ENCODE measurements at regions not wholly inside any gene's neighbourhood (a gene's known extent, or its start where the extent isn't known, plus 50 kb on each side); places are given as distances from the start of the nearest gene placed in this dataset.

- TF ChIP-seq CTCF (IDR thresholded peaks at IDR 0.05; ENCODE audit: borderline replicate concordance, insufficient read depth, low read depth, low read length) = no peak
- H3K4me3 ChIP-seq (ENCODE audit: low read depth, low read length) = no peak overlapping the region
Observed at GRCh38 chr13:73870036-73870741, 264.0 kb downstream of the KLF12 start.

GRCh38 chr13:73865027-73865426 is 269.2 kb downstream of the KLF12 start:
- H3K4me3 ChIP-seq (ENCODE audit: low read depth, low read length) = no peak overlapping the region
- TF ChIP-seq CTCF (IDR thresholded peaks at IDR 0.05; ENCODE audit: borderline replicate concordance, insufficient read depth, low read depth, low read length) = no peak

DNA sequence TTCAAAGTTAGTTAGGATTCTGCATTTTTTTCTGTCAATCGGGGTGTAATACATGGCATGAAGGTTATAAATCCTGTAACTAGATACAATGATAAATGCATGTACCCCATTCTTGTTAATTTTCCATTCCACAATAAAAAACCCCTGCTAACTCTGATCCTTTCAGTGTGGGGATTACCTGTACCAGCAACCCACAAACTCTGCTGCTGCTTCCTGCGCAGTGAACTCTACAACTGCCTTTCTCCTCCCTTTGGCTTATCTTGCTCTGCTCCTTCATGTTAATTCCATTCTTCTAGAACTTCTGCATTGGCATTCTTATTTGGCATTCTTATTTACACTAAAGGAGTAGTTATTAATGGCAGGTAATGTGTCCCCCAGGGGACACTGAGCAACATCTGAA is 273.1 kb downstream of the KLF12 start:
- no peak for TF ChIP-seq CTCF (IDR thresholded peaks at IDR 0.05; ENCODE audit: borderline replicate concordance, insufficient read depth, low read depth, low read length)
- H3K4me3 ChIP-seq (ENCODE audit: low read depth, low read length) = no peak overlapping the region

DNA sequence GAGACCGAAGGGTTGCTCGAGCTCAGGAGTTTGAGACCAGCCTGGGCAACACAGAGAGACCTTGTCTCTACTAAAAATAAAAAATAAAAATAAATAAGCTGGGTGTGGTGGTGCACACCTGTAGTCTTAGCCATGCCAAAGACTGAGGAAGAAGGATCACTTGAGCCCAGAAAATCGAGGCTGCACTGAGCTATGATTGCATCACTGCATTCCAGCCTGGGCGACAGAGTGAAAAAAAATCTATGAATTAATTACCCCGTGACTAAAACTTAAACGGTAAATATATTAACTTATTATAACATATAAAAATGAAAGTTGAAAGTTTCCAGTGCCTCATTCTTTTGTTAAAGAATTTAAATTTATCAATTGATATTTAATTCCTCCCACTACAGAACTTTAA is 273.7 kb downstream of the KLF12 start:
- no peak for TF ChIP-seq CTCF (IDR thresholded peaks at IDR 0.05; ENCODE audit: borderline replicate concordance, insufficient read depth, low read depth, low read length)
- no peak overlapping the region for H3K4me3 ChIP-seq (ENCODE audit: low read depth, low read length)

GRCh38 chr13:73859841-73860240 is 274.4 kb downstream of the KLF12 start:
- TF ChIP-seq CTCF (IDR thresholded peaks at IDR 0.05; ENCODE audit: borderline replicate concordance, insufficient read depth, low read depth, low read length) = no peak
- H3K4me3 ChIP-seq (ENCODE audit: low read depth, low read length) = no peak overlapping the region

GRCh38 chr13:73857106-73857505 is 277.1 kb downstream of the KLF12 start:
- H3K4me3 ChIP-seq (ENCODE audit: low read depth, low read length) = no peak overlapping the region
- TF ChIP-seq CTCF (IDR thresholded peaks at IDR 0.05; ENCODE audit: borderline replicate concordance, insufficient read depth, low read depth, low read length) = no peak

GRCh38 chr13:73851104-73851503 is 283.1 kb downstream of the KLF12 start:
- no peak overlapping the region for H3K4me3 ChIP-seq (ENCODE audit: low read depth, low read length)
- TF ChIP-seq CTCF (IDR thresholded peaks at IDR 0.05; ENCODE audit: borderline replicate concordance, insufficient read depth, low read depth, low read length) = no peak

All from GM12875 (cell line).